CD14-positive monocyte (primary cell): ENCODE measurements at regions not wholly inside any gene's neighbourhood (a gene's known extent, or its start where the extent isn't known, plus 50 kb on each side); places are given as distances from the start of the nearest gene placed in this dataset.

Source experiments
- DNase-seq, 3 donors: peaks; one replicate each; pipeline ENCODE4 v3.0.0-alpha.2; 2011 to 2022
- H2AFZ ChIP-seq: 2 replicates; pipeline ENCODE4 v1.6.0; 2012; ENCODE audit warnings: mild to moderate bottlenecking, low read depth, low read length, inconsistent platforms; ENCODE audit not compliant: insufficient read depth, poor library complexity, severe bottlenecking
- H3K27ac ChIP-seq, 2 donors: 1 replicate in 1 of 2; 2 replicates in 1 of 2; pipeline ENCODE4 v1.5.1; 2012 to 2013; ENCODE audit warnings: low read length in 2 of 2, control low read depth in 1 of 2, inconsistent platforms in 1 of 2, low read depth in 1 of 2, mild to moderate bottlenecking in 1 of 2
- H3K27me3 ChIP-seq, 2 donors: one replicate each; pipeline versions ENCODE4 v1.6.0 to v1.6.1; 2011 to 2013; ENCODE audit warnings: low read length in 2 of 2; ENCODE audit not compliant: control insufficient read depth in 2 of 2, insufficient read depth in 2 of 2
- H3K36me3 ChIP-seq, 2 donors: replicated peaks in 1 of 2; 1 replicate in 1 of 2; 2 replicates in 1 of 2; pipeline versions ENCODE4 v1.5.1 to v1.6.1; 2012 to 2013; ENCODE audit warnings: low read length in 2 of 2, control low read depth in 1 of 2, inconsistent platforms in 1 of 2, mild to moderate bottlenecking in 1 of 2; ENCODE audit not compliant: insufficient read depth in 2 of 2, control insufficient read depth in 1 of 2
- H3K4me1 ChIP-seq, 2 donors: 1 replicate in 1 of 2; 2 replicates in 1 of 2; pipeline versions ENCODE4 v1.5.1 to v1.6.1; 2012 to 2013; ENCODE audit warnings: low read length in 2 of 2, control low read depth in 1 of 2, inconsistent platforms in 1 of 2, mild to moderate bottlenecking in 1 of 2, moderate library complexity in 1 of 2; ENCODE audit not compliant: insufficient read depth in 2 of 2, control insufficient read depth in 1 of 2
- H3K4me2 ChIP-seq: replicated peaks from 2 replicates; pipeline ENCODE3; 2012; ENCODE audit warnings: low read length, moderate library complexity, mild to moderate bottlenecking; ENCODE audit not compliant: poor library complexity, severe bottlenecking; ENCODE audit errors: extremely low read depth
- H3K4me3 ChIP-seq, 3 experiments: fragments of 200-600 bp in 1 of 3; sonication (generic) in 1 of 3; replicated peaks in 1 of 3; 1 replicate in 2 of 3; 2 replicates in 1 of 3; pipeline ENCODE4 v1.5.1; 2011 to 2013; ENCODE audit warnings: low read length in 3 of 3, mild to moderate bottlenecking in 3 of 3, control low read depth in 2 of 3, low read depth in 2 of 3, inconsistent platforms in 1 of 3, moderate library complexity in 1 of 3
- H3K79me2 ChIP-seq: 2 replicates; pipeline ENCODE4 v1.6.0; 2012; ENCODE audit warnings: mild to moderate bottlenecking, control low read depth, inconsistent platforms, low read length, moderate library complexity; ENCODE audit not compliant: insufficient read depth
- H3K9ac ChIP-seq: 2 replicates; pipeline ENCODE4 v1.6.0; 2017; ENCODE audit warnings: low read length, mild to moderate bottlenecking; ENCODE audit not compliant: insufficient read depth, poor library complexity, severe bottlenecking
- H3K9me3 ChIP-seq, 2 donors: replicated peaks in 1 of 2; 1 replicate in 1 of 2; 2 replicates in 1 of 2; pipeline versions ENCODE4 v1.5.1 to v1.6.1; 2012 to 2013; ENCODE audit warnings: low read length in 2 of 2, control low read depth in 1 of 2; ENCODE audit not compliant: control insufficient read depth in 1 of 2, insufficient read depth in 1 of 2
- H4K20me1 ChIP-seq: 2 replicates; pipeline ENCODE4 v1.6.0; 2012; ENCODE audit warnings: mild to moderate bottlenecking, low read length, control low read depth, moderate library complexity; ENCODE audit not compliant: insufficient read depth
- H3K27ac Mint-ChIP-seq, 7 donors: one replicate each; pipeline ENCODE4 v1.8.0; 2020; ENCODE audit warnings: mild to moderate bottlenecking in 7 of 7, mixed read lengths in 7 of 7, moderate library complexity in 6 of 7, inconsistent platforms in 2 of 7
- H3K27me3 Mint-ChIP-seq, 3 donors: one replicate each; pipeline ENCODE4 v1.8.0; 2021 to 2022; ENCODE audit warnings: low read depth in 3 of 3, mild to moderate bottlenecking in 3 of 3, mixed read lengths in 3 of 3, moderate library complexity in 3 of 3, inconsistent platforms in 1 of 3
- H3K36me3 Mint-ChIP-seq, 2 donors: one replicate each; pipeline ENCODE4 v1.8.0; 2020; ENCODE audit warnings: mixed read lengths in 2 of 2, inconsistent platforms in 1 of 2, mild to moderate bottlenecking in 1 of 2
- H3K4me1 Mint-ChIP-seq: one replicate; pipeline ENCODE4 v1.8.0; 2020; ENCODE audit warnings: mild to moderate bottlenecking, mixed read lengths
- H3K4me3 Mint-ChIP-seq, 2 donors: one replicate each; pipeline ENCODE4 v1.8.0; 2020; ENCODE audit warnings: mild to moderate bottlenecking in 2 of 2, mixed read lengths in 2 of 2, moderate library complexity in 1 of 2
- H3K9me3 Mint-ChIP-seq, 7 donors: one replicate each; pipeline ENCODE4 v1.8.0; 2020 to 2022; ENCODE audit warnings: mixed read lengths in 7 of 7, mild to moderate bottlenecking in 6 of 7, moderate library complexity in 6 of 7, inconsistent platforms in 2 of 7
- WGBS: methylation state at CpG from one replicate; pipeline ENCODE4 v1.1.5; 2013; ENCODE audit warnings: missing lambda C conversion rate; ENCODE audit not compliant: insufficient coverage; 5-methylcytosine and 5-hydroxymethylcytosine counted together
- intact Hi-C, 2 donors: fragments of 100-400 bp; cut with micrococcal nuclease; formaldehyde crosslinking; loops; one replicate each; pipeline versions ENCODE4 v1.15.0 to v1.15.1; 2023
- TF ChIP-seq, protein P1 (sequence below): fragments of 200-600 bp; IDR thresholded peaks from one replicate; pipeline ENCODE4 v1.8.0; 2022; ENCODE audit warnings: antibody characterized with exemption, mild to moderate bottlenecking

DNA sequence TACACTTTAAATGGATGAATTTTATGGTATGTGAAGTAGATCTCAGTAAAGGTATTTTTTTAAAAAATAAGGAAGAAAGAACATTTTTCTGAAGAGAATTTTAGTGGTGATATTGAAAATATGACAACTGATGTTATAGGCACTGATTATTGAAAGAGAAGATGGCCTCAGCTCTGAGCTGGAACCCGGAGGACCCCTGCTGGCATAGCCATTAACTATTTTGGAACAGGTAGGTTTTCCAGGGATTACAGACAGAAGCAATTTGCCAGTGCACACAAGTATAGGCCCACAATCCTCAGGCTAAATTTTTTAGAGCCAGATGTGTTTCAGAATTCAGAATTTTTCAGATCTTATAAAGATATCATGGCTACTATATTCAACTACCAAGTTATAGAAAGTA is 315.9 kb upstream of the GPR149 start:
- Histone ChIP-seq H3K79me2 (no peaks in the 10 kb centered on the region), H3K4me1 (no peaks in the 10 kb centered on the region), H3K4me3 (no peak overlapping the region), H3K27me3 (no peaks in the 10 kb centered on the region), H3K27ac (no peak overlapping the region), H3K9ac (no peak overlapping the region), H3K36me3 (peaks cover 0 to 4% of the 10 kb centered on the region in 2 donors), H2AFZ (peak overlapping the region; percentile 2), H3K9me3 (peaks cover 6 to 21% of the 10 kb centered on the region in 2 donors), H3K4me2 (no peak overlapping the region), H4K20me1 (no peaks in the 10 kb centered on the region)
- intact Hi-C loops = no loop called here
- peaks cover 0 to 3% (median 0%) of the 10 kb centered on the region in 3 donors for H3K27me3 Mint-ChIP-seq
- peaks cover 9 to 28% (median 16%) of the 10 kb centered on the region in 7 donors for H3K9me3 Mint-ChIP-seq
- H3K27ac Mint-ChIP-seq = no peak overlapping the region
- 100% methylated on average over 1 of the region's 1 CpG for WGBS
- H3K4me3 Mint-ChIP-seq = no peak overlapping the region
- peaks cover 7% of the 10 kb centered on the region for H3K4me1 Mint-ChIP-seq
- DNase-seq = no peak
- no peaks in the 10 kb centered on the region for H3K36me3 Mint-ChIP-seq
- TF ChIP-seq, protein P1, sequence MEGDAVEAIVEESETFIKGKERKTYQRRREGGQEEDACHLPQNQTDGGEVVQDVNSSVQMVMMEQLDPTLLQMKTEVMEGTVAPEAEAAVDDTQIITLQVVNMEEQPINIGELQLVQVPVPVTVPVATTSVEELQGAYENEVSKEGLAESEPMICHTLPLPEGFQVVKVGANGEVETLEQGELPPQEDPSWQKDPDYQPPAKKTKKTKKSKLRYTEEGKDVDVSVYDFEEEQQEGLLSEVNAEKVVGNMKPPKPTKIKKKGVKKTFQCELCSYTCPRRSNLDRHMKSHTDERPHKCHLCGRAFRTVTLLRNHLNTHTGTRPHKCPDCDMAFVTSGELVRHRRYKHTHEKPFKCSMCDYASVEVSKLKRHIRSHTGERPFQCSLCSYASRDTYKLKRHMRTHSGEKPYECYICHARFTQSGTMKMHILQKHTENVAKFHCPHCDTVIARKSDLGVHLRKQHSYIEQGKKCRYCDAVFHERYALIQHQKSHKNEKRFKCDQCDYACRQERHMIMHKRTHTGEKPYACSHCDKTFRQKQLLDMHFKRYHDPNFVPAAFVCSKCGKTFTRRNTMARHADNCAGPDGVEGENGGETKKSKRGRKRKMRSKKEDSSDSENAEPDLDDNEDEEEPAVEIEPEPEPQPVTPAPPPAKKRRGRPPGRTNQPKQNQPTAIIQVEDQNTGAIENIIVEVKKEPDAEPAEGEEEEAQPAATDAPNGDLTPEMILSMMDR = no peak

DNA sequence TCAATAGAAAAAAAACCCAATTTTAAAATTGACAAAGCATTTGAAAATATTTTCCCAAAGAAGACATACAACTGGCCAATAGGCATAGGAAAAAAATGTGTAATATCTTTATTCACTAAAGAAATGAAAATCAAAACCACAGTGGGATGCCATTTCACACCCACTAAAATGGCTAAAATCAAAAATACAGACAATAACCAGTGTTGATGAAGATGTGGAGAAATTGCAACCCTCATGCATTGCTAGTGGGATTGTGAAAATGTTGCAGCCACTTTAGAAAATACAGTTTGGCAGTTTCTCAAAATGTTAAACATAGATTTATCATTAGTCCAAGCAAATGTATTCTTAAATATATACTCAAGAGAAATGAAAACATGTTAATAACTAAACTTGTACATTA is 315.1 kb upstream of the GPR149 start:
- Histone ChIP-seq H3K4me1 (no peaks in the 10 kb centered on the region), H3K4me3 (no peak overlapping the region), H3K9ac (no peak overlapping the region), H2AFZ (no peak overlapping the region), H4K20me1 (no peaks in the 10 kb centered on the region), H3K4me2 (no peak overlapping the region), H3K79me2 (no peaks in the 10 kb centered on the region), H3K36me3 (peaks cover 0 to 4% of the 10 kb centered on the region in 2 donors), H3K27me3 (no peaks in the 10 kb centered on the region), H3K9me3 (peaks cover 6 to 26% of the 10 kb centered on the region in 2 donors), H3K27ac (no peak overlapping the region)
- peaks cover 7% of the 10 kb centered on the region for H3K4me1 Mint-ChIP-seq
- TF ChIP-seq, protein P1 = no peak
- H3K36me3 Mint-ChIP-seq = peaks cover 0 to 4% of the 10 kb centered on the region in 2 donors
- peaks cover 0 to 3% (median 0%) of the 10 kb centered on the region in 3 donors for H3K27me3 Mint-ChIP-seq
- DNase-seq = no peak
- H3K9me3 Mint-ChIP-seq = peaks cover 13 to 30% (median 24%) of the 10 kb centered on the region in 7 donors
- no peak overlapping the region for H3K4me3 Mint-ChIP-seq
- intact Hi-C loops = no loop called here
- no peak overlapping the region for H3K27ac Mint-ChIP-seq
